Activated gamma-delta T cell treated with Interleukin-2 at 50 U/mL for 16 hours (primary cell): ENCODE measurements at regions not wholly inside any gene's neighbourhood (a gene's known extent, or its start where the extent isn't known, plus 50 kb on each side); places are given as distances from the start of the nearest gene placed in this dataset.

Experiments
- DNase-seq: peaks from one replicate; pipeline ENCODE4 v3.0.0-alpha.2; 2020

DNA sequence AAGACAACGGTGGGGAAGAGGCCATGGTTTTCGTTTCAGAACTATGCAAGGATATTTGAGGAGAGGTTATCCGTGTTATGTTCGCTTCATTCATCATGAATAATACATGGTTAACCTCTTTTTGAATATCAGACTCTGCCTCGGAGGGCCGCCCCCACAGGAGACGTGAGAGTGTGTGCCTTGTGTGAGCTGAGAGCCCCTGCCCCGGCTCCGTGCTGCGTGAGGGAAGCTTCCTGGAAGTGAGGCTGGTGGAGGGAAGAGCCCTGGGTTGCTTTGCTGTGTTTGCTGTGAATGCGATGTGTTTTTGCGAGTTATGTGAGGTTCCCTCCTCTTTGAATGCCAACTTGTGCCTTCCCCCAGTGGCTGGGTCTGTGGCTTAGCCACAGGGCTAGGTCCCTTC lies 146.0 kb upstream of the RTL1 start:
- no peak for DNase-seq

DNA sequence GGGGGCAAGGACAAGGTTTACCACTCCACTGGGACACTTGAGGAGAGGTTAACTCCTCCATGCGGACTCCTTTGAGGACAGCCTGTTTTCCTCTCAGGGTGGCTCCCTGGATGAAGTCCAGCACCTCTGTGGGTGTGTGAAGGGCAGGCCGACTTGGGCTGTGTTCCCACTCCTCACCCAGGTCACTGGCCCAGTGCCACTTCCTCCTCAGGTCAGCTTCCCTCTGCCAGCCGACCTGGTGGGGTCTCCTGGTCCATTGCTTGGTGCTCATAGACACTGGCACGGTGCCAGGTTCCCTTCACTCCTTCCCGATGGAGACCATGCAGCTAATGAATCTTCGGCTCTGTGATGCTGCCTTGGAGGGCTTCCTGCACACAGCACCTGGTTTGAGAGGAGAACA lies 146.4 kb upstream of the RTL1 start:
- DNase-seq: no peak

DNA sequence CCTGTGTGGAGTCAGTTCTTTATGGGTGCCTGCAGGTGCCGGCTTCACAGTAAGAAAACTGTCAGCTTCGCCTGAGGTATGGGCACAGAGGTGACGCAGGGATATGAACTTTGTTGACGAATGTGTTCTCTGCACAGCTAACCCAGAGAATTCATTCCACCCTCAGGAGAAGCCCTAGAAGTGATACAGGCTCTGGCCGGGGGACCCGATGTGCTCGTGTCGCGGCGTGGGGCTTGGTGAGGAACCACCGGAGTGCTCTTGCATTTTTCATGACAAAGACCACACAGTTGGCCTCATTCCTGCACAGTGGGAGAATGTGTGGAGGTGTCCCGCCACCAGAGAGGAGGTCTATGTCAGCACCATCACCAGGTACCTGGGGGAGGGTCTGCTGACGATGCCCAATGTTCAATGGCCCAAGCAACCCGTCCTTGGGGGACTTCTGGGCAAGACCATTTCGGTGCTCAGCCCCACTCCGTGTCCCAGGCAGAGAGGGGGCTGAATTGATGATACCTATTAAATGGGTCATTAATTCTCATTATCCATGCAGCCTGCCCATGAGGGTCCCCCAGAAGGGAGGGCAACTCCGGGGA lies 147.5 kb upstream of the RTL1 start:
- DNase-seq: no peak

DNA sequence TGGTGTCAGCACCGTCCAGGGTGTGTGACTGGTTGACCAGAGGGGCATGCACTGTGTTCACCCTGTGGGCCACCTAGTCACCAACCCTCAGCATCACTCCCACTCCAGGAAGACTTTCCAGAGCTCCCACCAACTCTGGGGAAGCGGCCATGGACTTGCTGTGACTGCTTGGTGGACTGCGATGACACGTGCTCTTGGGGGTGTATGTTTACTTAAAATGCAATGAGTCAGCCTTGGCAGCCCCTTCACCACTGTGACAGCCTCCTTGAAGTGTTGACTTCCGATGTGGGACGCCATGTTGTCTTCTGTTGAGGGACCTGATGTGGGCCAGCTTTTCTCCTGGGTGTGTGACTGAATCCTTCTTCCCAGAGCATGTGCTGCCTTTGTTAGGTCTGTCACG lies 151.1 kb upstream of the RTL1 start:
- DNase-seq: no peak

DNA sequence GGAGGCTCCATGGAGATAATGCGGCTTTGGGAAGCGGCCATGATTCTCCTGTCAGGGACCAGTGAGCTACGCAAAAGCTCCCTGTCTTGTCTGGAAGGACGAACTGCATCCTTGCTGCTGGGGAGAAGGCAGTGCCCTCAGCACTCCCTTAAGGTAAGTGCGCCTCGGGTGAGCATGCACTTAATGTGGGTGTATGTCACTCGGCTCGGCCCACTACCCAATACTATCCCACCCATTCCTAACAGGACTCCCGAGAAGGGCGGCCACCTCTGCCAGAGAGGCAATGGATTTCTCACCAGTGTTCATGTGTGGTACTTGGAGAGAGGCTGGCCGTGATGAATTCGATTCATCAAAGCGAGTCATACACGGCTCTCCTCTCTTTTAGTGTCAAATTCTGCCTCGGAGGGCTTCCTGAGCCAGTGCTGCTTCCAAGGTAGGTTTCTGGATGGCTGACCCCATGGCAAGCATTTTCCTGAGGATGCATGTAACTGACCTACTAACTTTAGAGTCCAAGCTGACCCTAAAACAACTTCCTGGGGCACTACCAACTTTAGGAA lies 151.7 kb upstream of the RTL1 start:
- DNase-seq: no peak

DNA sequence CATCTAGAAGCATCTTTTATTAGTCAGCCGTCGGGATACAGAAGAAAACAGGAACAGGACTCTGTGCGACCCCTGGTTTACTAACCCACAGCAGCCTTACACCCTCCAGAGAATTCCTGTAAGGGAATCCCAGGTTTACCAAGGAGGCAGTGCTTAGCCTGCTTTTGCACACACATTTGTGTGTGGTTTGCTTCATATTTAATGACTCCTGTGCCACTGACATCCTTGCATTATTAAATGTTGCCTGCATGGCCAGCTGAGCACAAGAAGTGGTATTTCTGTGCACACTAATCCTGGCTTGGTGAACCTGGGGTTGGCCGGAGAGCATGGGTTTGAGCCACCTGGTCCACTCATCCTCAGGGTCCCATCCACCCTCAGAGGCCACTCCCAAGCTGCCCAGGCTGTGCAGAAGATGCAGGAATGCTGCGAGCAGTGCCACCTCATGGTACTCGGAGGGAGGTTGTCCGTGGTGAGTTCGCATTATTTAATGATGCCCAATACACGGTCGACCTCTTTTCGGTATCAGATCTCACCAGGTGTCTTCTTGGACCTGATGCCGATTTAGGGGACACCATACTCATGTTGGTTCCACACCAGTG lies 152.4 kb upstream of the RTL1 start:
- DNase-seq: no peak

DNA sequence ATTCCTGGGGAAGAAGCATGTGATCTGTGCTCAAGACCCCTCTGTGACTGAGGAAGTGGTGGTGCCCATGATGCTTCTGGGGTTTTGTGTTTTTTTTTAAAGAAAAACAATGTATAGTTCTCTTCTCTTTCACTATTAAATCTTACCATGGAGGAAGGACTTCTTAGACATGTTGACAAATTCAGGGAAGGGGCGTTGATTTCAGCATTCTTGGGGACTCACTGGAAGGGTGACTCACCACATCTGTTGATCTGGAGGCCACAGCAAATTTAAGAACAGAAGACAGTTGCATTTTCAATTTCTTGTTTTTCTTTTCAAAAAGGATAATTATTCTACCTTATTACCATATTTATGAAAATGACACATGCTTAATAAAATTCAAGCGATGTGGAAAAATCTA lies 152.9 kb upstream of the RTL1 start:
- no peak for DNase-seq

DNA sequence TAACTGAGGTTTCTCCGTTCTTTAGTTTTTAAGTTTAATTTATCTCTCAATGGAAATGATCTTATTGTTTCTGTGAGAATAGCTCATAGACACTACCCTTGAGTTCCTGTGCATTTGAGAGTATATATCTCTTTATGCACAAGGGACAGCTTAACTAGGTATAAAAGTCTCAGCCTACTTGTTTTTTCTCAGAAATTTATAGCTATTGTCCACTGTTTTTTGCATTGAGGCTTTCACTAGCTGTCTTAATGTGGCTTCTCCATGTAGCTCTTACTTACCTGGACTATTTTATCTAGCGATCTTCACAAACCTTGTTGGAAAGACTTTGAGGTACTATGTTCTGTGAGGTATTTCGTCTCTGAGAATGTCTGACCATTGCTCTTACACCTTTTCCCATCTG lies 153.9 kb upstream of the RTL1 start:
- DNase-seq: no peak

DNA sequence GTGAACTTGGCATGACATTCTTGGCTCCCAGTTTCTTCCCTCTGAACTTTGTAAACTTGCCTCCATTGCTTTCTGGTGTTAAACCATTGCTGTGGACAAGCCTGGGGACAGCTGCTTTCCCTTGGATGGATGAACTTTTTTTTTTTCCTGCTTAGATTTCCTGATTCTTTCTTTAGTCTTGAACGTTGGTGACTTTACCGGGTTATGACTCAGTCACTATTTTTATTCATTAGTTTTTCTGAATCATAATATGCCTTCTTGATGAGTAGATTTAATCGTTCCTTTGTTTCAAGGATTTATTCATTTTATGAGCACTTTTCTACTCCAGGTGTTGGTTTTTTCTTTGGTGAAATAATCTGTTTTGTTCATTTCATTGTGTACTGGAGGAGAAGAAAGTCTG lies 155.0 kb upstream of the RTL1 start:
- no peak for DNase-seq

DNA sequence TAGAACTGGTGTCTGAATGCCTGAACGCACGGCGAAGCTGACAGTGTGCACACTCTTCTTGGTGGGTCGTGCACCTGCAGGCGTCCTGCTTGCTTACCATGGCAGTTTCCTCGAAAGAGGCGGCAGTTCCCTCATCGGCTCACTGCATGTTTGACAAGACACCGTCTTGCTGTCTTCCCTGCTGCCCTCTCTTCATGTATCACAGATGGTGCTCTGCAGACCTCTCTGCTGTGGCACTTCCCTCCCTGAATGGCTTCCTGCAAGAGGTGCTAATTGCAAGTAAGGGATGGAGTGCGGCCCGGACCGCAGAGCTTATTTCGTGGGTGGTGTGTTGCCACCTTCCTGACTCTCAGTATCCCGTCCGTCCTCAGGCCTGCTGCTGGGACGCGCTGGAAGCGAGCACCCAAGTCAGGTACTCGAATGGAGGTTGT lies 156.7 kb upstream of the RTL1 start:
- DNase-seq: no peak

DNA sequence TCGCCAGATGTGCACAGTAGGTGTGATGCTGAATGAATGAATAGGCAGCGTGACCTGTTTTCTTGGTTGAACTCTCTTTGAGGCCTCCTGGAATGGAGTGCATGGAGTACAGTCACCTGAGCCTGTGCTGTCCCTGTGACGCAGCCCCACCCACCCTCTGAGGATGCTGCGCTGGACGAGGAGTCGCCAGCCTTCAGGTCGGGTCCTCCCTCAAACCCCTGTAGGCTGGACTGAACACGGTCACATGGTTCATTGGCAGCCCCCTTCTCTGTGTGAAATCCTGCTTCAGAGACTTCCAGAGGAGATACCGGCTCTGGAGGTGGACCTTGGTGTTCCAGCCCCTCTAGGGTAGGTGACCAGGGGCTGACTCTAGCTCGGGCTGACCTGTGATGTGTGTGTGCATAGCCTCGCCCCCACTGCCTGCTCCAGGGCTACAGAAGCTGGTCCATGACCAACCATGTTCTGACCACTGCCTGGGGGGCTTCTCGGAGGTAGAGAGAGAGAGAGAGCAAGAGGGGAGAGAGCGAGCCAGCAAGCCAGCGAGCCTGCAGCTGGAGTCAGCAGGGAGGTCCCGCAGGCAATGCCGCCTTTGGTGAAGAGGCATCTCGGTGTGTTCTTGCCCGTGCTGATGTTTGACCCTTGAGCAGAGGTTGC lies 158.0 kb upstream of the RTL1 start:
- no peak for DNase-seq

DNA sequence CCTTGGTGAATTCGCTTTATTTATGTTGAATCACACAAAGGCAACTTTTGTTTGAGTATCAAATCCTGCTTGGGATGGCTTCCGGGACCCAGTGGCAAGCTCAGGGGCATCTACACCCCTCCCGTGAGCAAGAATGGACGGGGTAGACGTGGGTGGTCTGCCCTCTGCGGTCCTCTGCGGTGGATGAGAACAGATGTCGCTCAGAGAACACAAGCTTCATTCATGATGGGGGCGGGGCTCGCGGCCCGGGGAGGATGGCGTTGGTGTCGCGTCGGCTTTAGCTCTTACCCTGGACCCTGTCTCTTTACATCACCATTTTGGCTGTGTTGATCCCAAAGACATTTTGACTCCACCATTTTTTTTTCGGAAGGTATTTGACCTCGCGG lies 158.5 kb upstream of the RTL1 start:
- no peak for DNase-seq

DNA sequence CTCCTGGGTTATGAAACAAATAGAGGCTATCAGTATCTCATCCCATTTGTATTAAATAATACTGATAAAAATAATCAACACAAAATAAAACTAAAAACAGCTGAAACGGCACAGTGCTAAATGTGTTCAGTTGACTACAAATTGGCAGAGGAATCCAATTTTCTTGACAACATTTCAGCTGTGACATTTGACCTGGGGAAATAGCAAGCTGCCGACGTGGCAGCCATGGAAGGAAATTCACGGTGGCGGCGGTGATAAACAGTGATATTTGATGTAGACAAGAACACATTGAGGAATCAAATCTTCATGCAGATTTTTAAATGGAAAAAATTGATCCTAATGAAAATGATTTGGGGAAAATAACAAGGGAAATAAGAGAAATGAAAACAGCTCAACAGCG lies 159.1 kb upstream of the RTL1 start:
- DNase-seq: no peak

DNA sequence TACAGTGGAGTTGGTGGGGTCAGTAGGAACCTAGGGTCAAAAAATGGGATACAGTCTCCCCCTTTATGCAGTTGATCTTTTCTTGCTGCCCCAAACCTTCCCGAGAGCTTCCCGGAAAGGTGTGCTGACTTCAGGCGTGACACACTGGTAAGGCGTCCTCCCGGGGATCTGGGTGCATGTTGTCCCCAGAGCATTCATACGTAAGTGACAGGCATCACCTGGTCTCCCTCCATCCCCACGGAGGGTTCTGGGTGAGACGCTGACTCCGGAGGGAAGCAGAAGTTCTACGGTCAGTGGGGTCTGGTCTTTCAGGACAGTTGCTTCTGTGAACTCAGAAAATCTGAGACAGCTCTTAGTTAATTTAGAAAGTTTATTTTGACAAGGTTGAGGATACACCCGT lies 159.6 kb upstream of the RTL1 start:
- DNase-seq: no peak

DNA sequence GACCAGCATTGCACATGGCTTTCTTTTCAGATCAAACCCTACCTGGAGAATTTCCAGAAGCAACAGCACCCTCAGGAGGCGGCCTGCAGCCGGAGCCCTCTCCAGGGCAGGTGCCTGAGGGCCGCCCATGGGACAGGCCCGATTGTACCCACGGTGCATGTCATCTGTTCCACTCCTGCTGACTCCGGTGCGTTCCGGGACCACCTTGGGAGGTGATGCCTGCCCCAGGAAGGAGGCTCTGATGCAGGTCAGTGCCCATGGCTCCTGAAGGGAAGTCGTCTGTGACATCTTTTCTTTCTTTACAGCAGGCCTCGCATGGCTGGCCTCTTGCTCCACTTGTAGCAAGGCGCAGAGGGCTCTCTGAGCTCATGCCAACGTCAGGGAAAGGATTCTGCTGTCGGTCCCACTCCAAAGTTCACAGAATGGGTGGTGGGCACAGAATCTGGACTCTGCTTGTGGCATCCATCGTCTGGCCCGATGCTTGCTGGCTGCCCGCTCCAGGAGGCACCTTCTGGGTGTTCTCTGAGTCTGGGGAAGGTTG lies 160.7 kb upstream of the RTL1 start:
- DNase-seq: no peak

DNA sequence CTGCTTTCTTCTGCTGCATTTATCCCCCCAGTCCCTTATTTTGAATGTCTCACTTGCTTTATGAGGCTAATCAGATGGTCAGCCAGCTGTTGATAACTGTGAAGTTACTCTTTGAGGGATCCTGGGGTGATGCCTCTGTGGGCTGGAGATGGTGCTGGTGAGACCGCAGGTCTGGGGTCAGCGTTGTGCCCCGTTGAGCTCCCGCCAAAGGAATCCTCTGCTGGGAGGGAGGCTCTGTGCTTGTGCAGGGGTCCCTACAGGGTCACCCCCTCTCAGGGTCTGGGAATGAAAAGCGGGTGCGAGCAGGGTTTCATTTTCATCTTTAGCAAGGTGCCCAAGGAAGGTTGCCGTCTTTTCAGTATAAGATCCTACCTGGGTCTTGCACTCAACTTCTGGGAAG lies 161.2 kb upstream of the RTL1 start:
- DNase-seq: no peak

DNA sequence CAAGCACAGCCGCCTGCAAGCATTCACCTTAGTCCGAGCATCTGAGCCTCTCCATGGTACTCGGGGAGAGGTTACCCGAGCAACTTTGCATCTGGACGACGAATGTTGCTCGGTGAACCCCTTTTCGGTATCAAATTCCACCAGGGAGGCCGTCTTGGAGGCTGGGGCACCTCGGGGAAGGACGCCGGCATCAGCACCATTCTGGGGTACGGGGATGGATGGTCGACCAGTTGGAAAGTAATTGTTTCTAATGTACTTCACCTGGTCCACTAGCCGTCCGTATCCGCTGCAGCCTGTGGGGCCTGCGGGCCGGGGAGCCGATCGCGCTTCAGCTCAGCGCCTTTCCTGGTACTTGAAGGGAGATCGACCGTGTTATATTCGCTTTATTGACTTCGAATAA lies 161.7 kb upstream of the RTL1 start:
- DNase-seq: no peak

DNA sequence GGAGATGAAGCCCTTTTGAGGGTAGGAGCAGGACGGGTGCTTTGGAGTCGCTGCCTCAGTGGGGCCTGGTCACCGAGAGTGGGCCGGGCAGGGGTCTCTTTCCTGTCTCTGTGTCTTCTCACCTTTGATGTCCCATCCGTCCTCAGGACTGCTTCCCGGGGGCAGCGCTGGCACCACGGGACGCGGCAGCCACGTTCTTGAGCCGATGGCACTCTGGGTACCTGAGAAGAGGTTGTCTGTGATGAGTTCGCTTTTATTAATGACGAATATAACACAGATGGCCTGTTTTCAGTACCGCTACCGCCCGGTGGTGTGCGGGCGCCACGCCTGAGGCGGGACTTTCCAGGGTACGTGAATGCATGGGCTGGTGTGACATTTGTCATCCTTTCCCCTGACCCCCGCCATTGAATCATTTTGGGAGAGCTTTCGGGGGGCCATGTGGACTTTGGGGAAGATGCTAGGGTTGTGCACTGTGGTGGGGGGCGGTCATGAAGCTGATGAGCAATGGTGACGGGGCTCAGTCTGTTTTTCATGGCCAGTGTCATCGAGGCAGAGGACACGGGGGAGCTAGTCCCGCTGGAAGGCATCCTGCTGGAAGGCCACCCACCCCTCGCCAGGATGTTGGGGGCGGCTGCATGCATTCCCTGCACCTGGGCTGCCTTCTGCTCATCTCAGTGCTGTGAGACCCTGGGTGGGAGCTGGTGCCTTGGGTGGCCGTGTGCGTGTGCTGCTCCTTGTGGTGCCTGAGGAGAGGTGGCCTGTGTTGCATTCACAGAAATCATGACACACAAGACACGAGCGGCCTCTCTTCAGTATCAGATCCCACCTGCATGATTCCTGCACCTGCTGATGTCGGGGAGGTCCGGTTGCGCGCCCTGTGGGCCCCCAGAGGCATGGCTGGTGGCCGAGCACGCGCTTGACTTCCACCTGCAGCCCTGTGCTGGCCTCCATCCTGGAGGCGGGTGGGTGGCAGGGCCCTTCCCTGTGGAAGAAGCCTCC lies 162.5 kb upstream of the RTL1 start:
- DNase-seq: no peak

DNA sequence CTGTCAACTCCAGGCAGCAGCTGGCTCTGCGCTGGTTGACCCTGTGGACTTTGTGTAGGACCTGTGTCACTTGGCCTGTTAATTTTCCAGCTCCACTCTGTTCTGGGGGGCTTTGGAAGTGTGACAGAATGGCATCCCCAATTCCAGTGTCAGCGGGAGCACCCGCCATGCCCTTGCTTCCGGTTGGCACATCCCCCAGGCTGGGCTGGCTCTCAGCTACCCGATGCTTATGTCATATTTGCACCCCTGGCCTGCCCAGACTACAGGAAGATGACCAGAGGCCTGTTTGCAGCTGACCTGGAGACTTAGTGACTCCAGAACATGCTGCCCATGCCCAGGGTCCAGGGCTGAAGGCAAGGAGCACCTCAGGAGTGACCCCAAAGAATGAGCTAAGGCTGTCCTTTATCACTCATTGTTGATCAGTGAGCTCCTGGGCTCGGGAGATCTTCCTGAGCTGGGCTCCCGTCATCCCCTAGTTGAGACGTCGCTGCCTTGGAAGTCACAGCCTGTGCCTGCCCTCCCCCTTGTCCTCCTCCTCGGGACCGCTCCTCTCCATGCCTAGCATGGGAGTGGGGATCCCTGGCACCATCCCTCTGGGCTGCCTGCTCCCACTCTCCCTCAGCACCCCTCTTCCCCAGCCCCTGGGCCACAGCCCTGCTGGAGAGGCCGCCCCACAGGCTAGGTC lies 163.4 kb upstream of the RTL1 start:
- DNase-seq: no peak

DNA sequence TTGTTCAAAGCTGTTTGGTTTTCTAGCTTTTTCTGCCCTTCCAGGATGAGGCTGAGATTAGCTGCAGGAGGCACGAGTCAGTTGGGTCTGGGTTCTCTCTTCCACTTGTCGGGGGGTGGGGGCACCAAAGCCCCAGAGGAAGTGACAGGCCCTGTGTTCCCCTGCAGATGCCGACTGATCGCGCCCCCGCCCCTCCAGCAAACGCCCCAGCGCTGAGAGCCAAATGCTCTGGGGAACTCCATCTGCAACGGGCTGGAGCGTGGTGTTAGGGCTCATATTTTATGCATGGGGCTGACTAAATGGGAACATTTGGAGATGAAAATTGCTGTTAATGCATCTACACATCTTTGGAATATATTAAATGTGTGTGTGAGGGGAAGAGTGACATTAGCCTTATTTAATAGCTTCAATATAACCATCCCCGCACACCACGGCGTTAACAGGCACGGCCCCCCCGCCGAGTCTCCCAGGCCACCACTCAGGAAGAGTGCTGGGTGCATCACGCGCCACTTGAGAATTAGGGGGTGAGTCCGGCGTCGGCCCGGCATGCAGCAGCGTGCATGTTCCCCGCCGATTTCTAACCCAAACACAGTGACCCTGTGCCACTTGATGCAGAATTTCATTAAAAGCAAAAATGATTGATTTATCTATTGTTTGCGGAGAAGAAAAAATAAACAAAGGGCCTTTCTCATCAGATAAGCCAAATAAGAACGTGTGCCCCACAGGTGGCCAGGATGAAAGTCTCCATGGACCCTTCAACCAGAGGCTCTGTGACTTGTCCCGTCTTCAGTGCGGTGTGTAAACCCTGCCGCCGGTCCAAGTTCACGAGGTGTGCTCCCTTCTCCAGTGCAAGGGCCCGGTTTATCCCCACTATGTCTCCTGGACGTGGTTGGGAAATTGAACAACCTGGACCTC lies 165.0 kb upstream of the RTL1 start:
- DNase-seq: peak; percentile 2

DNA sequence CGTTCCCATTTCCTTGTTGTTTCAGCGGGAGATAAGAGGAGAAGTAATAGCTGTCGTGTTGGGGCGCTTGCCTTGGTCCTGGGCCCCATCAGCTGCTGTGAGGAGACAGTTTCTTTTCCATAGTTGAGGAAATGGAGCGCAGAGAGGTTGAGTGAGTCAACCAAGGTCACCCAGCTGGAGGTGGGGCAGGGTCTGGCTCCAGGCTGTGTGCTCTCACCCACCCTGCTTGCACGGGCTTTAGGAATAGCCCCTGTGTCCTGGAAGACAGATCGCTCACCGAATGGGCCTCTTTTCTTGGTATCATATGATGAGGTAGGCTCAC lies 165.7 kb upstream of the RTL1 start:
- no peak for DNase-seq
